MCF 10A (cell line): ENCODE measurements at regions not wholly inside any gene's neighbourhood (a gene's known extent, or its start where the extent isn't known, plus 50 kb on each side); places are given as distances from the start of the nearest gene placed in this dataset.

Experiments
- BruUV-seq: library from RNA; stranded (reverse); fragments of 400-500 nt; replicated peaks from 2 replicates; lab custom pipeline; 2021; lab: Mats Ljungman, UMichigan
- CTCF ChIA-PET: fragments of 300-600 bp; sonication (Branson Sonifier 250); formaldehyde crosslinking; extraction: SDS; loops from one replicate; lab custom pipeline; 2021; ENCODE audit warnings: antibody characterized with exemption, inconsistent platforms; lab: Yijun Ruan, JAX
- POLR2A ChIA-PET: fragments of 300-600, 350-650 bp; sonication (Branson Sonifier 250); formaldehyde crosslinking; extraction: SDS; loops from one replicate; lab custom pipeline; 2020; ENCODE audit warnings: antibody characterized with exemption, inconsistent platforms; lab: Yijun Ruan, JAX
- DNase-seq: peaks from one replicate; pipeline ENCODE4 v3.0.0-alpha.2; 2018; ENCODE audit not compliant: unreplicated experiment
- H3K27ac Mint-ChIP-seq: one replicate; pipeline ENCODE4 v1.8.0; 2022; ENCODE audit warnings: mild to moderate bottlenecking, low read depth, mixed read lengths; ENCODE audit not compliant: unreplicated experiment
- H3K27me3 Mint-ChIP-seq: one replicate; pipeline ENCODE4 v1.8.0; 2022; ENCODE audit warnings: mixed read lengths; ENCODE audit not compliant: insufficient read depth, unreplicated experiment
- H3K36me3 Mint-ChIP-seq: one replicate; pipeline ENCODE4 v1.8.0; 2022; ENCODE audit warnings: mild to moderate bottlenecking, moderate library complexity, mixed read lengths; ENCODE audit not compliant: insufficient read depth, unreplicated experiment
- H3K4me1 Mint-ChIP-seq: one replicate; pipeline ENCODE4 v1.8.0; 2022; ENCODE audit warnings: mixed read lengths; ENCODE audit not compliant: insufficient read depth, unreplicated experiment
- H3K4me3 Mint-ChIP-seq: one replicate; pipeline ENCODE4 v1.8.0; 2022; ENCODE audit warnings: mild to moderate bottlenecking, moderate library complexity, mixed read lengths; ENCODE audit not compliant: unreplicated experiment
- H3K9me3 Mint-ChIP-seq: one replicate; pipeline ENCODE4 v1.8.0; 2022; ENCODE audit warnings: mixed read lengths; ENCODE audit not compliant: unreplicated experiment
- intact Hi-C: fragments of 100-400 bp; cut with micrococcal nuclease; formaldehyde crosslinking; loops from 2 replicates; pipeline ENCODE4 v1.14.1; 2022
- TF ChIP-seq, protein P1 (sequence below): fragments of 200-600 bp; IDR thresholded peaks from one replicate; pipeline ENCODE4 v1.8.0; 2022; ENCODE audit warnings: antibody characterized with exemption, mild to moderate bottlenecking; ENCODE audit not compliant: unreplicated experiment

- H3K4me3 Mint-ChIP-seq, result no peak overlapping the region
- BruUV-seq, result no TSS peak
- no peaks in the 10 kb centered on the region for H3K9me3 Mint-ChIP-seq
- CTCF ChIA-PET, result interaction anchor here (0.6 to 0.9 kb wide), 2 partner anchors 274 to 595 kb away, joined by 3 to 5 read pairs; no protein-coding TSS in a partner anchor
- H3K27me3 Mint-ChIP-seq, result peaks cover 10% of the 10 kb centered on the region
- intact Hi-C loops, result no loop called here
- H3K36me3 Mint-ChIP-seq, result no peaks in the 10 kb centered on the region
- no peaks in the 10 kb centered on the region for H3K4me1 Mint-ChIP-seq
- POLR2A ChIA-PET, result no interaction called here
- H3K27ac Mint-ChIP-seq, result no peak overlapping the region
- TF ChIP-seq, protein P1, sequence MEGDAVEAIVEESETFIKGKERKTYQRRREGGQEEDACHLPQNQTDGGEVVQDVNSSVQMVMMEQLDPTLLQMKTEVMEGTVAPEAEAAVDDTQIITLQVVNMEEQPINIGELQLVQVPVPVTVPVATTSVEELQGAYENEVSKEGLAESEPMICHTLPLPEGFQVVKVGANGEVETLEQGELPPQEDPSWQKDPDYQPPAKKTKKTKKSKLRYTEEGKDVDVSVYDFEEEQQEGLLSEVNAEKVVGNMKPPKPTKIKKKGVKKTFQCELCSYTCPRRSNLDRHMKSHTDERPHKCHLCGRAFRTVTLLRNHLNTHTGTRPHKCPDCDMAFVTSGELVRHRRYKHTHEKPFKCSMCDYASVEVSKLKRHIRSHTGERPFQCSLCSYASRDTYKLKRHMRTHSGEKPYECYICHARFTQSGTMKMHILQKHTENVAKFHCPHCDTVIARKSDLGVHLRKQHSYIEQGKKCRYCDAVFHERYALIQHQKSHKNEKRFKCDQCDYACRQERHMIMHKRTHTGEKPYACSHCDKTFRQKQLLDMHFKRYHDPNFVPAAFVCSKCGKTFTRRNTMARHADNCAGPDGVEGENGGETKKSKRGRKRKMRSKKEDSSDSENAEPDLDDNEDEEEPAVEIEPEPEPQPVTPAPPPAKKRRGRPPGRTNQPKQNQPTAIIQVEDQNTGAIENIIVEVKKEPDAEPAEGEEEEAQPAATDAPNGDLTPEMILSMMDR, result no peak
- no peak for DNase-seq
Observed at GRCh38 chr10:117601716-117602115, 59.2 kb downstream of the EMX2 start.

DNA sequence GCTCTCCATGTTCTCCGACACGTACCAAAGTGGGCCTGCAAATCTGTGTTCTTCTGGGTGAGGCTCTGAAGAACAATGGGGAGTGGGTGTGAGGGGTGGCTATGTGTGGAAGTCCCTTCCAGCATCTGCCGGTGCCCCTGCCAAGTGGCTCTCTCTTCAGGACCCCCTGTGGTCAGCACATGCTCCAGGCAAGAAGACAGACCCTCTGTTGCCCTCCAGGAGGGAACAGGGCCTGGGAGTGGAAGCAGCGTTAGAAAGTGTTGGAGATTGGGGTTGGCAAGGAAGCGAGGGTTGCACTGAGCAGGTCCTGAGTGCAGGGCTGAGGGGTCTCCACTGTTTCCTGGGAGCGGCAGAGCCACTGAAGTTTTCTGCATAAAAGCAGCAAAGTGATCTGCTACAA lies 60.5 kb downstream of the EMX2 start:
- DNase-seq, result no peak
- TF ChIP-seq, protein P1, result no peak
- Mint-ChIP-seq H3K27me3 (peaks cover 10% of the 10 kb centered on the region), H3K4me3 (no peak overlapping the region), H3K27ac (no peak overlapping the region), H3K9me3 (no peaks in the 10 kb centered on the region), H3K4me1 (no peaks in the 10 kb centered on the region), H3K36me3 (no peaks in the 10 kb centered on the region)
- BruUV-seq, result no TSS peak
- intact Hi-C loops, result no loop called here
- POLR2A ChIA-PET, result no interaction called here
- CTCF ChIA-PET, result no interaction called here

DNA sequence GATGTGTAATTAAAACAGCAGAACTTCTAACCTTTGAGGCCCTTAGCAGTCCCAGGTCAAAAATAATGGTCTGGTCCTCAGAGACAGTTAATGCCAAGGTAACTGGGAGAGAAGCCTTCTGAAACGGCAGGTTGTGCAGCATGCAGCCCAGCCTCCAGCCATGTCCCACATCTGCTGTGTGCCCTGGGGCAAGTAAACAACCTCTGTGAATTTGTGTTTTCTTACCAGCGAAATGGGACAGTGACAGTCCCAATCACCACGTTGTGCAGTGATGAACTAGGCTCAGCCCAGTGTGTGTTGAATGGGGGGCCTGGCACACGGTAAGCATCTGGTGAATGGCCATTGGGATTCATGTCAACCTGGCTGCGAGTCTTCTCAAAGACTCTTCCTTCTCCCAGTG lies 61.2 kb downstream of the EMX2 start:
- intact Hi-C loops, result no loop called here
- H3K27me3 Mint-ChIP-seq, result peaks cover 10% of the 10 kb centered on the region

GRCh38 chr10:117609095-117609795 lies 66.7 kb downstream of the EMX2 start:
- H3K27me3 Mint-ChIP-seq, result peaks cover 8% of the 10 kb centered on the region
- DNase-seq, result peak; percentile 27
- H3K9me3 Mint-ChIP-seq, result no peaks in the 10 kb centered on the region
- TF ChIP-seq, protein P1, result no peak
- intact Hi-C loops, result no loop called here
- no peak overlapping the region for H3K27ac Mint-ChIP-seq
- ChIA-PET CTCF (interaction anchor here (0.7 kb wide), 3 partner anchors 11 to 113 kb away, joined by 3 to 4 read pairs (median 3); no protein-coding TSS in a partner anchor), POLR2A (interaction anchor here (0.5 to 0.8 kb wide), 5 partner anchors 8 to 484 kb away, joined by 3 read pairs; no protein-coding TSS in a partner anchor)
- no peak overlapping the region for H3K4me3 Mint-ChIP-seq
- H3K36me3 Mint-ChIP-seq, result no peaks in the 10 kb centered on the region
- no TSS peak for BruUV-seq
- H3K4me1 Mint-ChIP-seq, result peaks cover 7% of the 10 kb centered on the region

More for the DNA sequence above, 61.2 kb downstream of the EMX2 start:
- CTCF ChIA-PET, result no interaction called here
- DNase-seq, result no peak
- Mint-ChIP-seq H3K9me3 (no peaks in the 10 kb centered on the region), H3K4me1 (no peaks in the 10 kb centered on the region), H3K4me3 (no peak overlapping the region), H3K36me3 (no peaks in the 10 kb centered on the region), H3K27ac (no peak overlapping the region)
- no TSS peak for BruUV-seq
- POLR2A ChIA-PET, result no interaction called here
- TF ChIP-seq, protein P1, result no peak
